SK-N-SH (cell line): ENCODE measurements at regions not wholly inside any gene's neighbourhood (a gene's known extent, or its start where the extent isn't known, plus 50 kb on each side); places are given as distances from the start of the nearest gene placed in this dataset.

Source experiments
- CHD2 ChIP-seq: fragments of 150-350 bp; IDR thresholded peaks from 2 replicates; pipeline ENCODE4 v1.6.1; 2018; ENCODE audit warnings: low read length; ENCODE audit not compliant: partially characterized antibody
- CTCF ChIP-seq: fragments of 200-600 bp; sonication (generic); IDR thresholded peaks from 2 replicates; pipeline ENCODE4 v1.6.1; 2017; ENCODE audit warnings: antibody characterized with exemption, mild to moderate bottlenecking, moderate library complexity
- EP300 ChIP-seq, 2 experiments: IDR thresholded peaks; 2 replicates each; pipeline versions ENCODE4 v1.4.0 to v1.6.1; 2012; ENCODE audit warnings: borderline replicate concordance in 1 of 2, low read depth in 1 of 2, low read length in 1 of 2
- EZH2phosphoT487 ChIP-seq: fragments of 200-600 bp; sonication (generic); IDR thresholded peaks from 2 replicates; pipeline ENCODE4 v1.6.1; 2017; ENCODE audit warnings: low read depth, mixed run types, mild to moderate bottlenecking, antibody characterized with exemption, moderate library complexity, borderline replicate concordance
- FOXJ3 ChIP-seq: sonication (generic); formaldehyde crosslinking; IDR thresholded peaks from 2 replicates; pipeline ENCODE4 v1.5.1; 2020; ENCODE audit warnings: mild to moderate bottlenecking, missing genetic modification reagents
- GABPA ChIP-seq: IDR thresholded peaks from 2 replicates; pipeline ENCODE4 v1.4.0; 2012; ENCODE audit warnings: low read depth, mild to moderate bottlenecking
- MAX ChIP-seq: IDR thresholded peaks from 2 replicates; pipeline ENCODE4 v1.4.0; 2012; ENCODE audit warnings: low read depth
- MXI1 ChIP-seq: IDR thresholded peaks from 2 replicates; pipeline ENCODE4 v1.6.1; 2012; ENCODE audit warnings: mild to moderate bottlenecking, low read depth, low read length, improper control_type of control experiment
- NRF1 ChIP-seq: IDR thresholded peaks from 2 replicates; pipeline ENCODE4 v1.6.1; 2012; ENCODE audit warnings: low read depth, mild to moderate bottlenecking, low read length
- POLR2AphosphoS5 ChIP-seq: IDR thresholded peaks from 2 replicates; pipeline ENCODE4 v1.6.1; 2012; ENCODE audit warnings: low read depth, low read length
- RAD21 ChIP-seq: IDR thresholded peaks from 2 replicates; pipeline ENCODE4 v1.6.1; 2012; ENCODE audit warnings: mild to moderate bottlenecking, low read length
- TAF1 ChIP-seq: IDR thresholded peaks from 2 replicates; pipeline ENCODE4 v1.6.1; 2012; ENCODE audit warnings: low read depth, mild to moderate bottlenecking, low read length, moderate library complexity, borderline replicate concordance
- USF2 ChIP-seq: fragments of 150-350 bp; IDR thresholded peaks from 2 replicates; pipeline ENCODE4 v1.6.1; 2017; ENCODE audit warnings: antibody characterized with exemption, low read length, low read depth, borderline replicate concordance
- YY1 ChIP-seq: IDR thresholded peaks from 2 replicates; pipeline ENCODE4 v1.4.0; 2012; ENCODE audit warnings: low read depth, mild to moderate bottlenecking

- TF ChIP-seq NRF1 (no peak), EZH2phosphoT487 (no peak), CTCF (no peak), MAX (no peak), POLR2AphosphoS5 (no peak), USF2 (no peak), TAF1 (no peak), YY1 (no peak), CHD2 (no peak), GABPA (no peak), MXI1 (no peak), RAD21 (no peak), FOXJ3 (CRISPR knock-in tag) (no peak), EP300 (IDR thresholded peaks at IDR 0.05; ENCODE audit: borderline replicate concordance in 1 of 2, low read depth in 1 of 2, low read length in 1 of 2) (no peak)
These were observed 390.6 kb upstream of the MAP3K7 start for GRCh38 chr6:90977513-90977912.
